PC-9 (cell line): ENCODE measurements at regions not wholly inside any gene's neighbourhood (a gene's known extent, or its start where the extent isn't known, plus 50 kb on each side); places are given as distances from the start of the nearest gene placed in this dataset.

Experiments used
- EZH2 ChIP-seq: fragments of 200-600 bp; sonication (generic); IDR thresholded peaks from 2 replicates; pipeline ENCODE4 v1.8.0; 2017; ENCODE audit warnings: antibody characterized with exemption, low read depth
- TF ChIP-seq, protein P1 (sequence below): fragments of 200-600 bp; sonication (generic); conservative IDR thresholded peaks from 2 replicates; pipeline ENCODE4 v1.6.1; 2017; ENCODE audit warnings: mixed run types, antibody characterized with exemption, mild to moderate bottlenecking, moderate library complexity

DNA sequence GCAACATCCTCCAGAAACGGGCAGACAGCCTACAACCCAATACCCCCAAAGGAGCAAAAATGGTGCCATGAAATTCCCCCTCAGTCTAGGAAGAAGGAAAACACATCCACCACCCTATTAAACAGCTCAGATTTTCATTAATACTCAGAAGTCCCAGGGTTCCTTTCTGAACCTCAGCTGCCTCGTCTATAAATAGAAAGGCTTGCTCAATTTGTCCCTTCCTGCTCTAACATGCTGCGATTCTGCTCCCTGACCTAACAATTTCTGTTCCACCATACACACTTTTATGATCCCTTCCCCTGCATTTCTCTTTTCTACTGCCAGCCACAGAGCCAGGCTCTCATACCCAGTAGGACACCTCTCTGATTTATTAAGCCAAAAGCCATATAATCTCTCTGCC lies 68.1 kb downstream of the MTERF1 start:
- TF ChIP-seq, protein P1, sequence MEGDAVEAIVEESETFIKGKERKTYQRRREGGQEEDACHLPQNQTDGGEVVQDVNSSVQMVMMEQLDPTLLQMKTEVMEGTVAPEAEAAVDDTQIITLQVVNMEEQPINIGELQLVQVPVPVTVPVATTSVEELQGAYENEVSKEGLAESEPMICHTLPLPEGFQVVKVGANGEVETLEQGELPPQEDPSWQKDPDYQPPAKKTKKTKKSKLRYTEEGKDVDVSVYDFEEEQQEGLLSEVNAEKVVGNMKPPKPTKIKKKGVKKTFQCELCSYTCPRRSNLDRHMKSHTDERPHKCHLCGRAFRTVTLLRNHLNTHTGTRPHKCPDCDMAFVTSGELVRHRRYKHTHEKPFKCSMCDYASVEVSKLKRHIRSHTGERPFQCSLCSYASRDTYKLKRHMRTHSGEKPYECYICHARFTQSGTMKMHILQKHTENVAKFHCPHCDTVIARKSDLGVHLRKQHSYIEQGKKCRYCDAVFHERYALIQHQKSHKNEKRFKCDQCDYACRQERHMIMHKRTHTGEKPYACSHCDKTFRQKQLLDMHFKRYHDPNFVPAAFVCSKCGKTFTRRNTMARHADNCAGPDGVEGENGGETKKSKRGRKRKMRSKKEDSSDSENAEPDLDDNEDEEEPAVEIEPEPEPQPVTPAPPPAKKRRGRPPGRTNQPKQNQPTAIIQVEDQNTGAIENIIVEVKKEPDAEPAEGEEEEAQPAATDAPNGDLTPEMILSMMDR, result no peak
- no peak for TF ChIP-seq EZH2
